AG09319 (cell line): ENCODE measurements at regions not wholly inside any gene's neighbourhood (a gene's known extent, or its start where the extent isn't known, plus 50 kb on each side); places are given as distances from the start of the nearest gene placed in this dataset.
"Not testable (repeated sequence)": the region's sequence is repeated elsewhere in the genome, so short reads cannot be mapped to it uniquely, and the experiment has no call there.

Experiments used
- DNase-seq: peaks from one replicate; pipeline ENCODE4 v3.0.0-alpha.2; 2010; ENCODE audit warnings: low read depth; ENCODE audit errors: extremely low read depth
- TF ChIP-seq, protein P1 (sequence below): IDR thresholded peaks from 2 replicates; pipeline ENCODE4 v1.5.1; 2011; ENCODE audit warnings: low read depth, mild to moderate bottlenecking, inconsistent platforms, low read length, moderate library complexity

DNA sequence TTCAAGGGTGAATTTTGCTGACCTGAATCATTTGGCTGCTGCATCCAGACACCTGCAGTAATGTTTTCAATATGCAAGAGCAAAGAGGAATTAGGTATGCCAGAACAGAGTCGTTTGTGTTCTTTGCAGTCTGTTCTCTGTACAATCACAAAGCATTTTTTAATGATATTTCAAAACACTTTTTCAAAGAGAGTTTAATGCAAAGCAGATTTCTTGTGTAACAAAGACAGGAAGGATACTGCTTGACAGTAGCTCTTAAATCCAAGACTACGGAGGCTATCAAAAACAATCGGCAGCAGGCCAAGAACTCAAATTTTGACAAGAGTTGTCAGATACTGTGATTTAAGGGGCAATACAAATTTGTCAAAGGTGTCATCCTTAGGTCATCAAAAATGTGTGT, 341.9 kb downstream of the GADD45G start:
- no peak for DNase-seq
- TF ChIP-seq, protein P1, sequence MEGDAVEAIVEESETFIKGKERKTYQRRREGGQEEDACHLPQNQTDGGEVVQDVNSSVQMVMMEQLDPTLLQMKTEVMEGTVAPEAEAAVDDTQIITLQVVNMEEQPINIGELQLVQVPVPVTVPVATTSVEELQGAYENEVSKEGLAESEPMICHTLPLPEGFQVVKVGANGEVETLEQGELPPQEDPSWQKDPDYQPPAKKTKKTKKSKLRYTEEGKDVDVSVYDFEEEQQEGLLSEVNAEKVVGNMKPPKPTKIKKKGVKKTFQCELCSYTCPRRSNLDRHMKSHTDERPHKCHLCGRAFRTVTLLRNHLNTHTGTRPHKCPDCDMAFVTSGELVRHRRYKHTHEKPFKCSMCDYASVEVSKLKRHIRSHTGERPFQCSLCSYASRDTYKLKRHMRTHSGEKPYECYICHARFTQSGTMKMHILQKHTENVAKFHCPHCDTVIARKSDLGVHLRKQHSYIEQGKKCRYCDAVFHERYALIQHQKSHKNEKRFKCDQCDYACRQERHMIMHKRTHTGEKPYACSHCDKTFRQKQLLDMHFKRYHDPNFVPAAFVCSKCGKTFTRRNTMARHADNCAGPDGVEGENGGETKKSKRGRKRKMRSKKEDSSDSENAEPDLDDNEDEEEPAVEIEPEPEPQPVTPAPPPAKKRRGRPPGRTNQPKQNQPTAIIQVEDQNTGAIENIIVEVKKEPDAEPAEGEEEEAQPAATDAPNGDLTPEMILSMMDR = no peak

DNA sequence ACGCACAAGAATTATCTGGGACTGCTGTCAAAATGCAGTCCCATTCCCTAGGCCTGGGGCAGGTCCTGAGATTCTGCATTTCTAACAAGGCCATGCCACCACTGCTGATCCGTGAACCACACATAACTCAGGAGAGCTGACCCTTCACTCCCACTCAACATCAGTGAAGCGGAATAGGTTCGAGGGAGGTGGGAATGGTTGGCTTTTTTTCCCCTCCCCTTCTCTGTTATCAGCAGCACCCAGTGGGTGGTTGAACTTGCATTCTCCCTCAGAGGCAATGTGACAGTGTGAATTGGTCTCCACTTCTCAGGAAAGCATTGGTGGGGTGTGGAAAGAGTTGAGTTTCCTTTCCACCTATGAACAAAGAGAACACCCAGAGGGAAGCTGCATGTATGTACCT, 344.3 kb downstream of the GADD45G start:
- no peak for DNase-seq
- TF ChIP-seq, protein P1 = no peak

DNA sequence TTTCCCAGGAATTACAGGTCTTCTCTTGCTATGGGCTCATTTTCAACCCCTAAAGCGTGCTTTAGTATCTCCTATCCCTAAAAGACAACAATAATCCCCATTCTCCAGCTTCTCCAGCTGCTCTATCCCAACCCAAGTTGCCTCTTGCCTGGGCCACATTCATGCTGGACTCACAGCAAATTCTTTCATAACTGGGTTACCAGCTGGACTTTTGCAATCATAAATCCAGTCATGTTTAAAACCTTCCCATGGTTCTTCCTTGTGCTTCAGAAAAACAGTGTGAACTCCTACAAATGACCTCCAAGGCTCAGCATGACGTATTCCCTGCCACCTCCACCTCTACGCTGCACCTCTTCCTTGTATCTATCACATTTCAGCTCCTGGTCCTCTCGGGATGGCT, 346.9 kb downstream of the GADD45G start:
- no peak for DNase-seq
- TF ChIP-seq, protein P1 = no peak

DNA sequence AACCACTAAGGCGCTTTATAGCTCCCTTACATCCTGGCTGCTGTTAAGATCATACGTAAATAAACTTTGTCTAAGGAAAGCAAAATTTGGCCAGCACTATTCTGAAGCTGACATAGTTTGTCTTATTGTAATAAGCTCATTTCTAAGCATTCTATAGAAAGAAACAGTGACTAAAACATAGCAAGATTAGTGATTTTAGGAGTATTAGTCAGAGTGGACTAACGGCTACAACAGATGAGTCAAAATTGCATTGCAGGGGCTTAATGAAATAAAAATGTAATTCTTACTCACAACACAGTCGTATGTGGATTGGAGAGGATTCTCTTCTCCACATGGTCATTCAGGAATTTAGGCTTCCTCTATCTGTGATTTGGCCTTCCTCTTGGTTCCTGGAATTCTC, 347.6 kb downstream of the GADD45G start:
- no peak for DNase-seq

DNA sequence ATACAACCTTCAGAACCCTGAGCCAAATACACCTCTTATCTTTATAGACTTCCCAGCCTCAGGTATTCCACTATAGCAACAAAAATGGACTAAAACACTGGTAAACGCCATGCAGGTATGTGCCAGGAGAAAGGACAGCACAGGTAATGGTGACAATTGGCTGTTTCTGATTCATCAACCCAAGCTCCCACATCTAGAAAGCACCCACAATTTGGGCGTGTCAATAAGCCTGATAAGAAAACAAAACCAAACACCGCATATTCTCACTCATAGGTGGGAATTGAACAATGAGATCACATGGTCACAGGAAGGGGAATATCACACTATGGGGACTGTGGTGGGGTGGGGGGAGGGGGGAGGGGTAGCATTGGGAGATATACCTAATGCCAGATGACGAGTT, 348.5 kb downstream of the GADD45G start:
- DNase-seq = not testable (repeated sequence)

More for the DNA sequence above, 347.6 kb downstream of the GADD45G start:
- TF ChIP-seq, protein P1 = no peak

DNA sequence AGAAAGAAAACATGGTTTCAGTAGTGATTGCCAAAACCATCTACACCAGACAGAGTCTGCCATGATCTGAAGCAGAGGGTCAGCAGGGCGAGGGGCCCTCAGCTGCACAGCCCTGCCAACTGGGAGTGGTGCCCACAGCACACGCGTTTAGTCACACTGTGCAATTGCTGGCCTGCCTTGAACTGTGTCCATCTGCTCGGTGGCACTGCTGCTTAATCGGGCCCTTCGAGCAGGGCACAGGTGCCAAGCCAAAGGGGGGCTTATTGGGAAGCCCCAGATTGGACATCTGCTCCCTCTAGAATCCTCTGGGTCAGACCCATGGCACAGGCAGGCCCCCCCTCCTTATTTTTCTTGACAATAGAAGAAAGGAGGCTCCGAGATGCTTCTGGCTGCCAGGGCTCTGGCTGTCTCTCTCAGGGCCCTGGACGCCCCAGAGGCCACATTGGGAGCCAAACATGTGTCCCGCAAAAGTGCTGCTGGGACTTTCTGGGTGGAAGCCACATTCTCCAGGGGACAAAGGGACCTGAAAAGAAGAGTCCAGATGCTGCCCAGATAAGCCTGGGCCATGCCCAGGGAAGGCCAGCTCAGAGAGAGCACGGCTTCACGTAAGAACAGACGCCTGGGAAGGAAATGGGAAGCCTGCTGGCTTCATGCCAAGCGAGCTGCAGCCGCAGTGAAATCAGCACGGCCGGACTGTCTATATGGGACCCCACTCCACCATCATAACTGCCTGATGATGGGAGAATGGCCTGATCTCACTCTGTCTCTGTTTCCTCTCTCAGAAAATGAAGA, 349.2 kb downstream of the GADD45G start:
- TF ChIP-seq, protein P1 = no peak
- DNase-seq = no peak

DNA sequence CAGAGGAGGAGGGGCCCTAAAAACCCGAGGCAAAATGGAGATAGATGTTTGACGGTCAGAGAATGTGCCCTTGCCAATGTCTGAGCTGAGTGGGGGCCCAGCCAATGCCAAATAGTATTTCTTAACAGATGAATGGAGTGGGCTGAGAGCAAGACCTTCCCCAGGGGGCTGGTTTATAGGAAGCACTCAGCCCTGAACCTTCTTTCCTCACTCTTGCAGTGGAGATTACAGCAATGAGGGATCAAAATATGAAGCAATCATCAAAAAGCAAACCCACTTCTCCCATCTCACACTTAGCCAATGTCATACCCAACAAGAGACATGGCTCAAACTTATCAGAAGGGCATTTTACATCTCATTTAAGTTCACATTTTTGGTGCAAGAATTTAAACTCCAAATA, 350.3 kb downstream of the GADD45G start:
- DNase-seq = no peak
- TF ChIP-seq, protein P1 = no peak

DNA sequence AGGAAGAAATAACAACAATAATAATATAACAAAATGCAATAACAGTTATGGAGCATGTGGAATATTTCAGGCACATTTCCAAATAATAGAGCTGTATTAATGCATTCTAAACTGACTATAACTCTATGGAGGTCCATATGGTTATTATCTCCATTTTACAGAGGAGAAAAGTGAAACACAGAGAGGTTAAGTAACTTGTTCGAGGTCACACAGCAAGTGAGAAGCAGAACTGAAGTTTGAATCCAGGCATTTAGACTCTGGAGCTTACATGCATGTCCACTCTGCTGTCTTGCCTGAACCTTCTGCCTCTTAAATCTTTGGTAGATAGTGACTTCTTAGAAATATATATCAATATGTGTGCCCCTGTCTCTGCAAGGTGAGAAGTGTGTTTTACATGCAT, 350.8 kb downstream of the GADD45G start:
- DNase-seq = no peak
- TF ChIP-seq, protein P1 = no peak
